Erythroblast (primary cell): ENCODE measurements at regions not wholly inside any gene's neighbourhood (a gene's known extent, or its start where the extent isn't known, plus 50 kb on each side); places are given as distances from the start of the nearest gene placed in this dataset.

Source experiments
- DNase-seq, 2 experiments: peaks; one replicate each; lab custom pipeline; 2025; lab: John Stamatoyannopoulos, UW
- GATA1 ChIP-seq: IDR thresholded peaks from 2 replicates; pipeline ENCODE4 v1.6.1; 2011; ENCODE audit warnings: low read depth, mild to moderate bottlenecking, control low read depth, low read length, moderate library complexity
- POLR2A ChIP-seq: IDR thresholded peaks from 2 replicates; pipeline ENCODE4 v1.6.1; 2011; ENCODE audit warnings: mild to moderate bottlenecking, low read length

DNA sequence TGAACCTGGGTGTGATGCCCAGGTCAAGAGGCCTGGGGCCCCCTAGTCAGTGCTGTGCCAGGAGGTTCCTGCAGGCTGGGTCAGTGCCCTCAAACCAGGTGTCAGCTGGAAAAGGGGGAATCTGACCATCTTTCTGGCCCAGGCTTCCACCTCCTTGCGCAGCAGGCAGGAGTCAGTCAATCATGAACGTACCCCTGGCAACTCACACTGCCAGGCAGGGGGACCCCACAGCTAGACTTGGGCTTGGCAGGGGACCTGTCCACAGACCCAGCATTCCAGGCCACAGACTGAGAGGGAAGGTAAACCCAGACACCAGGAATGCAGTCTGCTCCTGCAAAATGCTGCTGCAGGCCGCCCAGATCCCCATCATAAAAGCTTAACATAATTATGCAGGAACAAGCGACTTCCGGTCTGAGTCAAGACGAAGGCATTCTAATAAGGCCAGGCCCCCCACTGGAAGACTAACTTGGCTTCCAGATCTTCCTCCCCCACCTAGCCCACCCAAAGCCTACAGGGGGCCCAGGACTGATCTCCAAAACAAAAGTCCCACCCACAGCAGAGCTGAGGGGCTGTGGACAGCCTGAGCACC is 156.3 kb downstream of the BCOR start:
- no peak for TF ChIP-seq POLR2A
- TF ChIP-seq GATA1: no peak
- no peak for DNase-seq

GRCh38 chrX:39944416-39944815 is 153.3 kb downstream of the BCOR start:
- DNase-seq: no peak
- TF ChIP-seq POLR2A: no peak

DNA sequence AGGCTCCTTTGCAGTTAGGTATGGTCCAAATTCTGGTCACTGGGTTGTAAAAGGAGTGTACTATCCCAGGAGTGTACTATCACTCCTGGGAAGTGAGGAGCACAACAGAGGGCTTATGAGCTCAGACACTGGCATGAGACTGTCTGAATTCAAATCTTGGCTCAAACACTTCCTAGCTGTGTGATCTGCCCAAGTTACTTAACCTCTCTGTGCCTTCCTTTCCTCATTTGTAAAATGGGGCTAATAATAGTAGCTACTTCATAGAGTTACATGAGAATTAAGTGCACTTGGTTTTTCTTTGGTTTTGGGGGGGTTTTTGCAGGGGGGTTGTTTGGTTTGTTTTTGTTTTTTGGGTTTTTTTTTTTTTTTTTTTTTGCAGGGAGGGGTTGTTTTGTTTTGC is 152.0 kb downstream of the BCOR start:
- TF ChIP-seq POLR2A (no peak), GATA1 (no peak)
- DNase-seq: no peak

- TF ChIP-seq POLR2A (no peak), GATA1 (no peak)
- DNase-seq: no peak
These were observed 150.9 kb downstream of the BCOR start for GRCh38 chrX:39946822-39947221.

DNA sequence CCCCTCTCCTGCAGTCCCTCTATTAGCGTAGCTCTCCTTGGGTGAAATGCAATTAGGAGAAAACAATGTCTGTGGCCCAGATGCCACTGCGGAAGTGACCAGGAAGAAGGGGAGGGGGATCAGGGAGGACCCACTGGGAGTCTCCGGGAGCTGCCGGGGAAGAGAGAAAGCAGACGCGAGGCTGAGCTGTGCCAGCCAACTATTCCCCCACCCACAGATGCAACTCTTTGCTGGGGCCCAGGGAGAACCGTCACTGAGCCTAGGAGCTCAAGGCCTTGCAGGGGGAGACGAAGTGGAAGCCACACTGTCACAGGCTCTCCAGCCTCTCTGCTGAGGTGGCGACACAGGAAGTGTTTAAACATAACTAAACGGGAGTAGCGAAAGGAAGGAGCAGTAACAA is 149.2 kb downstream of the BCOR start:
- DNase-seq: no peak
- TF ChIP-seq GATA1: no peak
- TF ChIP-seq POLR2A: no peak

GRCh38 chrX:39950018-39950688 is 147.6 kb downstream of the BCOR start:
- TF ChIP-seq POLR2A (no peak), GATA1 (no peak)

DNA sequence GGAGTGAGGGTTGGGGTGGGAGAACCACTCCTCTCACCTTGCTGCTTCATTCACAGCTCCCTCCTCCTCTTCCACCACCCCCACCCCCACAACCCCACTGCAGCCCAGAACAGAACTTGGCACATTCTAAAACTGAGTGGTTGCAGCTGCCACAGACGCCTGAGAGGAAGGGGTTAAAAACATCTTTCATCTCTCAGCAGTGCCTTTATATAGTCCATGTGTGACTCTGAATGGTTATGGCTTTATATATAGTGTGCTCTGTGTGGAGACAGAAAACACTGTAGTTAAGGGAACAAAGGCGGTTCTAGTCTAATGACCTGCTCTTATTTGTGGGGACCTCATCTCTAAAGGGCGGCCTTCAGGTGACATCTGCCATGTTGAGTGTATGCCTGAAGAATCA is 144.8 kb downstream of the BCOR start:
- DNase-seq: no peak
- TF ChIP-seq POLR2A (no peak), GATA1 (no peak)

More at GRCh38 chrX:39950018-39950688, 147.6 kb downstream of the BCOR start:
- DNase-seq: no peak

DNA sequence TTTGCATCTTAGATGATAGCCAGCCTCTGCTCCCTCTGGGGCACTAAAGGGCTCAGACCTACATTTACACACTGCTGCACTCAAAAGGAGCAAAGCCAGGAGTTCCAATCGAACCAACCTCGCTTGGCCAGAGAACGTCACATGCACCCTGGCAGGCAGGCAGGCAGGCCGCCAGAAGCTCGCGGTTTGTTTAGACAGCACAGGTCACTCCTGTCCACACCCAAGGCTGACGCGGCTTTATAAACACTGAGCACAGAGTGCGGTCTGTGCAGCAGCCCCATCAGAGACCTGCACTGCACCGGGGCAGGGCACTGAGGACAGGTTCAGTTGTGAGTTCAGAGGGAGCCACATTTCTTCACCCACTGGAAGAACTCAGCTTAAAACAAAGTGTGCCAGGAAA is 143.9 kb downstream of the BCOR start:
- no peak for DNase-seq
- no peak for TF ChIP-seq POLR2A

DNA sequence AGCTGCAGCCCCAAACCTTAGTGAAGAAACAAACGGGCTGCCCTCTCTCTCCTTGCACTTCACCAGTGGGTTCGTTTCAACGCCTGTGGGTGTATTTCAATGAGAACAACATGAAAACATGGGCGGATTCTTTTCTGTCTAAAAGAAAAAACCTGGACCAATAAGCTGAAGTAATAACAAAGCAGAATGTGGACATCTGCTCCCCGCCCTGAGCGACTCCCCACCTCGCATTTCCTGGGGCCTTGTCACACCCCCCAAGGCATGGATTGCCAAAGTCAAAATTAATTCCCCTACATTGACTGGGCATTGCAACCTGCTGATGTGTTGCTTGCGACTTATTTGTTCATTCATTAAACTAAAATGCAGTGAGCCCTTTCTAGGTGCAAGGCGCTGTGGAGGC is 142.9 kb downstream of the BCOR start:
- DNase-seq: no peak
- TF ChIP-seq POLR2A: no peak
- no peak for TF ChIP-seq GATA1

DNA sequence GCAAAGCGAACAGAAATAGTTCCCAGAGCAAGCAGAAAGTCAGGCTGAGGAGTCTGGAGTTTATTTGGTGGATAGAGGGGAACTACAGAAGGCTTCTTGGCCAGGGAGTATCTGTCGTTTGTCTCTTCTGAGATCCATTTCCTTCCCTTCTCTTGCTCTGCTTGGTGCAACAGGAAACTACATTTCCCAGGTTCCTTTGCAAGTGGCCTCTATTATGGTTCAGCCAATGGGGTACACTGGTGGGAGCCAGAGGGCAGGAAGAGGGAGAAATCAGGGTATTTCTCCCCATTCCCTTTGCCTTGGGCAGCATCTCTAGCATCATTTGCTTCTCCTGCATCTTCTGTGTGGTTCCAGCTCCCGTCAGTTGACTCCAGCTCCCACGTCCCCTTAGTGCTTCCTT is 142.1 kb downstream of the BCOR start:
- TF ChIP-seq GATA1 (no peak), POLR2A (no peak)
- DNase-seq: no peak

- no peak for DNase-seq
- no peak for TF ChIP-seq POLR2A
- TF ChIP-seq GATA1: no peak
These were observed 140.9 kb downstream of the BCOR start for GRCh38 chrX:39956803-39957394.

DNA sequence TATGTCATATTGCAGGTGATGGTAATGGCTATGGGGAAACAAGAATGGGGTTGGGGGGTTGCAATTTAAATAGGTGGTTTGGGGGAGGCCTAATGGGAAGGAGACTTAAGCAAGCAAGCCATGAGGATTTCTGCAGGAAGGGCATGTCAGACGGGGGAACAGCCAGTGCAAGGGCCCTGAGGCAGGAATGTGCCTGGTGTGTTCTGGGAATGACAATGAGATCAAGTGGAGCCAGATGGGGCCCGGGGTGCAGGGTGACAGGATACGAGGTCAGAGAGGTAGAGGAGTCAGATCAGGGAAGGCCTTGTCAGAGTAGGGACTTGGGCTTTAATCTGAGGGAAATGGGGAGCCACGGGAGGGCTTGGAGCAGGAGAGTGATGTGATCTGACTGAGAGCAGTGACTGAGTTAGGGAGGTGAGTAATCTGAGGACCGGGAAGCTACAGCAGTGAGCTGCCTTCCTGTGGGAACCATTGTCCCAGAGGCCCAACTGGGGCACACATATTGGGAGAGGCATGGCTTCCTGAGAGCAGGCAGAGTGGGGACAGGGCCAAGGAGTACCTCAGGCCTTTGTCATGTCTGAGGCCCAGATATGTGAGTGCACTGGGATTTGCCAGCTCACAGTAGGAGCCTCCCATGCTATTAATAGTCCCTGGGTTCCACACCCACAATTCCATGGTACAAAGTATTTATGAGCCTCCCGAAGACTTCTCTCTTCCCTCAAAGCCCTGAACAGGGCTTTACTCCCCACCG is 139.8 kb downstream of the BCOR start:
- TF ChIP-seq GATA1 (no peak), POLR2A (no peak)
- DNase-seq: no peak

- no peak for DNase-seq
- no peak for TF ChIP-seq GATA1
- TF ChIP-seq POLR2A: no peak
These were observed 138.9 kb downstream of the BCOR start for GRCh38 chrX:39958850-39959249.

DNA sequence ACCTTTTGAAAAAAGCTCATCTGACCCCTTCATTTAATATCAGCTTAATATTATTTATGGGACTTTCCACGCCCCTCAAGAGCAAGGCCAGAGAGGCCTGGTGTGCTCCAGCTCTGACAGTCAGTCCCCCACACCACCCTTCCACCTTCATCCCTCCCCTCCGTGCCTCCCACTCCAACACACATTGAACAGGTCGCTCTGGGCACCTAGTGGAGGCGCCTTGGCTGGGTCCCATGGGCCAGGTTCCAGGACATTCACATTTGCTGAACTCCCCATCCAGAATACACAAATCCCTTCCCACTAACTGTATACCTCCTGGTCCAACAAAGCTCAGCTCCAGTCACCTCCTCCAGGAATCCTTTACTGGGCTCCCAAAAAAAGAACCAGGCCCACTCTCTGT is 137.5 kb downstream of the BCOR start:
- no peak for TF ChIP-seq POLR2A
- TF ChIP-seq GATA1: no peak

DNA sequence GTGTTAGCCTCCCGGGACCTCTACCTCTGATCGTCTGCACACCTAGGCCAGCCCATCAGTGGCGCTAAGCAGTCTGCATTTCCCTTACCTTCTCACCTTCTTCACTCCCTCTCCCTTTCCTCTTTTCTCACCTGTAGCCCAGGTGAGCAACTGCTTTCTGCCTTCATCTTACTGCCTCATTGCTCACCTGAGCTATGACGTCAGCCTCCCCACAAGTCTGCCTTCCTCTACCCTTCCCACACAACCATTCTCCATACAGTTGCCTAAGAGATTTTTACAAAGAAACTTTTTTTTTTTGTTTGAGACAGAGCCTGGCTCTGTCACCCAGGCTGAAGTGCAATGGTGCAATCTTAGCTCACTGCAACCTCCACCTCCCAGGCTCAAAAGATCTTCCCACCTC is 136.3 kb downstream of the BCOR start:
- no peak for DNase-seq
- TF ChIP-seq POLR2A: no peak
- no peak for TF ChIP-seq GATA1

More for the DNA sequence above, 137.5 kb downstream of the BCOR start:
- no peak for DNase-seq
